HG02943 (cell line): ENCODE measurements at regions not wholly inside any gene's neighbourhood (a gene's known extent, or its start where the extent isn't known, plus 50 kb on each side); places are given as distances from the start of the nearest gene placed in this dataset.
"Not testable (repeated sequence)": the region's sequence is repeated elsewhere in the genome, so short reads cannot be mapped to it uniquely, and the experiment has no call there.

Experiments used
- ATAC-seq: cut with Tn5 transposase; IDR thresholded peaks from one replicate; pipeline ENCODE4 v1.9.1; 2021; ENCODE audit warnings: mild to moderate bottlenecking, low read depth, moderate library complexity; ENCODE audit not compliant: unreplicated experiment

DNA sequence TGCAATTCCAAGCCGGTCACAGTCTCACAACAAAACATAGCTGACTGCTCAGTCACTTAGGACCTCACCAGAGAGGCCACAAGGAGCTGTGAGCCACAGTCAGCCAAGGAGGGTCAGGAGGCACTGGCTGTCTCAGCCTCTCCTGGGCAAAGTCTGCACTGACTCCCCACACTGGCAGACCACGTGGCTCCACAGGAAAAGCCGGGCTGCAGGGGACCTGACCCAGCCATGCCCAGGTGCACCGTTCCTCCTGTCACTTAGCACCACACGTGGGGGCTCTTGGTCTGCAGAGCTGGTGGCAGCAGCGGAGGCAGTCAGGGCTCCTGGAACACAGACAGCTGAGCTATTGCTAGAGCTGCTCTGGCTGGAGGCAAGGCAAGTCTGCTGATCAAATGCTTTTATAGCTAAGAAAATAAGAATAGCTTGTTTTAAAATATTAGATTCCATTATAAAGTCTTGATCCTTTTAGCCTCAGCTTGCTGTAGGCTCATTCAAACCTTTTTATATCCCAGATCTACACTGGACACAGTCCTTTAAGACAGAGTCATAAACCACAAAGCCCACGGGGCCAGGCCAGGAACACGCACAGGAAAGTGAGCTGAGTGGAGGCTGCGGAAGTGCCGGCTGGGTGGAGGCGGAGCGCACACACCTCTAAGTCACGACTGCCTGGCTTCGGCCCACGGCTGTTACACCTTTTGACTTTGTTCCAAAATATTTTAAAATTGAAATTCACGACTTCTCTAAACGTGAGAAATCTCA lies 744.1 kb downstream of the UQCRFS1 start:
- ATAC-seq = no peak

DNA sequence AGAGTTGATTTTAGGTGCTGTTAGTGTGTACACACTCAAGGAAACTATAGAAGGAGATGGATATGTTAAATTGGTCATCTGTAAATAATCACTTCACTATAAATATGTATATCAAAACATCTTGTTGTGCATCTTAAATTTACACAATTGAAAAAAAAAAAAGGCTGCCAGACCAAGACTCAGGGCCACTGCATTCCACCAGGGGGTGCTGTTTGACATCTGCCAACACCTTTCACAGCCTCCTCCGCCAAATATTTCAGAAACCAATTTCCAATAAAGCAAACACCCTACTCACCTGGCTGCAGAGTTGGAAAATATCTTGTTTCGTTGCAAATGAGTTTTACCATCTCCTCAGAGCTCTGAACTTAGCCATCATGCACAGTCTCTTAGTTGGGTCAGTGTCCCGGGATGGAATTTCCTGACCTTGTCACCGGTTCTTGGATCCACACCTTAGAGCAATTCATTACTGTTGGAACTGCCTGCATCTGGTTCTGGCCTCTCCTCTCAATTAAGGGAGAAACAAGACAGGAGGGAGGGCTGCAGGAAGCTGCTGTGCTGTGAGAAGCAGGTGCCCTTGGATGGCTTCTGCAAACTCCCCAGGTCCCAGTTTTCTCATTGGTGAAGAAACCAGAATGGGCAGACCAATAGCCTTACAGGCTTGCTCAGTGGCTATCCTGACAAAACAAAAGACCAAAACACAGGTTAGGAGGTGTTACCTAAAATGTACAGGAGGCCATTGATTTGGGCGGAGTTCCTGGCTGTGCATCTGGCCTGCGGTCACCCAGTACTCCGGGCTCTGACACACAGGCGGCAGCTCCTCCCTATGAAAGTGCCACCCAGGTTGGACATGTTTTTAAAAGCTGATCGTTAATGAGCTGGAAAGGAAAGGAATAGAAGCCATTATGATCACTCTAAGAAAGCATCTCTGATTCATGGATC lies 746.6 kb downstream of the UQCRFS1 start:
- ATAC-seq = no peak

DNA sequence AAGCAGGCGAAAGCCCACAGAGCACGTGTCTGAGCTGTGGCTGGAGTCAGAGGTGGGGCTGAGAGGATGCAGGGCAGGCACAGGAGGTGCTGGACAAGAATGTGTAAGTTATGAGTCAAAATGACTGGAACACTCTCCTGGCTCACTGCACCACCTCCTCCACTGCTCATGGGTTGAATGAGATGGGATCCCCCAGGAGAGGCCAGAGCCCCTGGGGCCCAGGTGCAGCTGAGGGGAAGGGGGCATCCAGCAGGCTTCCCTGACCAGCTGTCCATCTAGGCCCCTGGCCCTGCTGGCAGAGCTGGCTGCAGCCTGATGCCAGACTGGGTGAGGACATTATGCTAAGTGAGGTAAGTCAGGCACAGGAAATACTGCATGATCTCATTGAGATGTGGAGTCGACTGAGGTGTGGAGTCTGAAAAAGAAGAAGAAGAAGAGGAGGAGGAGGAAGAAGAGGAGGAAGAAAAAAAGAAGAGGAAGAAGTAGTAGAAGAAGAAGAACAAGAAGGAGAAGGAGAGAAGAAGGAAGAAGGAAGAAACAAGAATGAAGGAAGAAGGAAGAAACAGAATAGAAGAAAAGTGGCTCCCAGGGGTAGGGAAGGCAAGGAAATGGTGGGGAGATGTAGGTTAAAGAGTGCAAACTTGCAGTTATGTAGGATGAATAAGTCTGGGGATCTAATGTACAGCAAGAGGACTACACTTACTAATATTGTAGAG lies 747.4 kb downstream of the UQCRFS1 start:
- ATAC-seq = no peak

DNA sequence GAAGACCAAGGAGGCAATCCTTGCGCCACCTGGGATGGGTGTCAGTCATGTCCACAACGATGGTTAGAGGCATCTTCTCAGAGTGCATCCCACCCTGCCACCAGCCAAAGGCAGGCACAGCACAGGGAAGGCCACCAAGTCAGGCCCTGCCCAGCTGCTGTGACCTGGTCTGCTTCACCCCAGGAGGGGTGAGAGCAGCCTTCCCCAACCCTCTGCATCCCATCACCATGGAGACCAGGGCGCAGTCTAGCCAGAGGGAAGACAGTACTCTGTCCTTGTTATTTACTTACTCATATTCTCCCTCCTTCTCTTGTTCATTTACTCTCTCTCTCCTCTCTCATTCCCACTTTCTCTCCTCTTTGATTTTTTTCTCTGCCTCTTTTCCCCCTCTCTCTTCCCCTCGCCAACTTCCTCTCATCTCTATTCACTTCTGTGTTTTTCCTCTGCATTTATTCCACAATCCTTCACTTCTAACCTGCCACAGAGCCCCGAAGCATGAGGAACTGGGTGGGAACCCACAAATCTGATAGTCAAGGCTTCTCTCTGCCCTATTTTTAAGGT lies 749.4 kb downstream of the UQCRFS1 start:
- ATAC-seq = no peak

DNA sequence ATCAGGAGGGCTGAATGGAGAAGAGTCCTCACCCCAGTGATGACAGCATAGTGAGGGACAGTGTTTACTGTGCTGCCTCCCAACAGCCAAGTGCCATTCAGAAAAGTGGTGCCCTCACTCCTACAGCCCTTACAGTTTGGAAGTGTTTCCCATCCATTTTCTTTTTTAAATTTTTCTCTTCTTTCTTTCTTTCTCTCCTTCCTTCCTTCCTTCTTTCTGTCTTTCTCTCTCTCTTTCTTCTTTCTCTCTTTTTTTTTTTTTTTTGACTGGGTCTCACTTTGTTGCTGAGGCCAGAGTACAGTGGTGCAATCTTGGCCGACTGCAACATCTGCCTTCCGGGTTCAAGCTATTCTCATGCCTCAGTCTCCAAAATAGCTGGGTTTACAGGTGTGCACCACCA lies 755.3 kb downstream of the UQCRFS1 start:
- no peak for ATAC-seq

DNA sequence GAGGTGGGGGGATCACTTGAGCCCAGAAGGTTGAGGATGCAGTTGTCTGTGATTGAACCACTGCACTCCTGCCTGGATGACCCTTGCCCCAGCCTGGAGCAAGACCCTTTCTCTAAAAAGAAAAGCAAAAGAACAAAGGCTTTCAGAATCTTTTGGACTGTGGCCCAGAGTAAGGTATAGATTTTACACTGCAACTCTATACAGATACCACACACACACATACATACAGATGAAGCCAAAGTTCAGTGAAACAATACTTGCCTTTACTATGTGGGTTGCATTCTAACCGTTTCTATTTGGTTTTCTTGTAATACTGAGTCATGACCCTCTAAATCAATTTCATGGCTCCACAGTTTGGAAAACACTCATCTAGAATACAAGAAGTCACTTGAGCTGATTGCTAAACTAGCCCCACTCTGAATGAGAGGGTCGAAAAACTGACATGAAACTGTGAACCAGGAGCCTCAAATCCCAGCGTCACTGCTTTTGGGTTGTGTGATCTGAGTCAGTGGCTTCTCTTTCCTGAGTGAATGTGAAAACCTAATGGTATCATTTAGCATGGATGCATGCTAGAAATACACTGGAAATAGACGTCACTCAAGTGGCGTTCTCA lies 756.1 kb downstream of the UQCRFS1 start:
- ATAC-seq = no peak

DNA sequence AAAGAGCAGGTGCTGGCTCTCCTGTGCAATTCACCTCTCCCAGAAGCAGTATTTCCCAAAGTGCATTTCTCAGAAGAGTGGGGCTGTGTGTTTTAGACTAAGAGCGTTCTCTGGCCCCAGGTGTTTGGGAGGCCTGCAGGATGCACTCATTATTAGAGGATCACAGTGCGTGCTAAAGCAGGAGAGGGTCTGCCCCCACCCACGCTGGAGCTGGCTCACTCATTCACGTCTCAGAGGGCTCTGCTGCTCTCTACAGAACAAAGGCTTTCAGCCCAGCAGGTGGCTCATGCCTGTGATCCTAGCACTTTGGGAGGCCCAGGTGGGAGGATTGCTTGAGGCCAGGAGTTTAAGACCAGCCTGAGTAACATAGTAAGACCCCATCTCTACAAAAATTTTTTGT lies 756.7 kb downstream of the UQCRFS1 start:
- no peak for ATAC-seq

DNA sequence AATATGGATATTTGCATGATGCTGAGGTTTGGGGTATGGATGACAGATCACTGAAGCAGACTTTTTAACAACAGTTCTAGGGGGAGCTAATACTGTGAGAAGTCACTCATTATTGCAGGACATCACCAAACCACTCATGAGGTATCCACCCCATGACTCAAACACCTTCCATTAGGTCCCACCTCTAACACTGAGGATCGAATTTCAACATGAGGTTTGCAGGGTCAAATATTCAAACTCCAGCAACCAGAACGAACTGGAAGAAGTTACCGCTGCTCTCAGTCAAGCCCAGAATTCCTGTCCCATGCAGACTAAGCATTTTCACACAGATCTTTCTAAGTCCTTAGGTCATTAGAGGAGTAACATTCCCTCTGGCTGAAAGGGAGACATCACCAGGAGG lies 758.9 kb downstream of the UQCRFS1 start:
- ATAC-seq = no peak

DNA sequence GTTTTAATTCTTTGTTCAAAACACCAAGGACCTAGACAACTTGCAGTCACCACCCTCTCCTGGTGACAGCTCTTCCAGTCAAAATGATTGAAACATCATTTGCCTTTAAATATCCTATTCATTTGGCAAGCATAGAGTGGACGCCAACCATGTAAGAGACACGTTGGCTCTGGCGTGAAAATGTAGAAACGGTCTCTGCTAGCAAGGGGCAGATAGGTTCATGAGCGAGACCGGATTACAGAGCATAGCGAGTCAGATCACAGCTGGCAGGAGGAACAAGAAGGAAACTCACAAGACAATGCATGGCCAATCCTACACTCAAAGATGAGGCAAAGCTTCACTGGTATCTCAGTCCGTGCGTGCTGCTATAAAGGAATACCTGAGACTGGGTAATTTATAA lies 759.5 kb downstream of the UQCRFS1 start:
- ATAC-seq = no peak

DNA sequence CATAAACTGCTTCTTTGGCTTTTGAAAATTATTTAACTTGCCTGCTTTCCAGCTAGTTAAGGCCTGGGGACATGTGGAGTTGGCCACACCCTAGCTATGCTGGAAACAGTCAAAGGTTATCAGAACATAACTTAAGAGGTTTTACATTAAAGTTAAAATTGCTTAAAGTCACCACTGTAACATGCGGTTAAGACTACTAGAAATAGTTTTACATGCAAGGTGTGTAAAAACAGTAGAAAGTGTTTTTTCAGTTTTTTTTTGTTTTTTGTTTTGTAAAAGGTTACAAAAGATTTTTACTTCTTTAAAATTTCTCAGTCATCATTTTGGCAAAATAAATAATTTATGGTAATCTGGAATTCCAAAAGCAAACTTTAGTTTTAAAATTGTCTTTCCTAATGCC lies 763.1 kb downstream of the UQCRFS1 start:
- ATAC-seq = no peak

DNA sequence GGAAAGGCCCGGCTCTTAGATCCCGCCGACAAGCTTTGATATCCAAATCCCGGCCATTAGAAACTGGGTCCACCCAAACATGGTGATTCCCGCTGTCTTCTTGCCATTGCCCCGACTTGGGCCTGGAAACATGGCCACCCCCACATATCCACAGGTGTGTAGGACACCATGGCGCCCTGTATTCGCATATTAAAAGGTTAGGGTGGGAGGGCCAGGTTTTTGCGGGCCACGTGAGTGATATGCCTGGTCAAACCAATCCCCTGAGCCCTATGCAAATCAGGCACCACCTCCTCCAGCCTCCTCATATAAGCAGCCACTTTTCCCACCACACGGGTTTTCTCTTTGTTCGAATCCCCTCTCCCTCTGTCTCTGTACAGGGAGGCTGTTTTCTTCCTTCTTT lies 766.4 kb downstream of the UQCRFS1 start:
- ATAC-seq = no peak

DNA sequence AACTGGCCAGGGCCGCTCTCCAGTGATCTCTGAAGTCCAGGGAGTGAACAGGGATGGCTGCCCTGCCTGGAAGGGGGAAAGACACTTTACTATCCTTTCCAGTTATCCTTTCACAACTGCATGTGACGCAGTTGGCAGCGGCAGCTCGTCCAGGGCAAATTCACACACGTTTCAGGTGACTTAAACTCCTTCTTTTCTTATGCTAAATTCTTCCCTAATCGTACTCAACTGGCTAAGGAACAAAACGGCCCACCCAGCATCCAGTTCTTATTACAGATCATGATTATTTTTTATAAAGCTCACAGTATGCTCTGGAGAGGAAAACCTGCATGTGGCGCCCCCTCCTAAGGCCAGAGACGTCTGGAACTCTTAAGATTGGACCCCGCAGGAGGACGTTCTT lies 767.1 kb downstream of the UQCRFS1 start:
- no peak for ATAC-seq

DNA sequence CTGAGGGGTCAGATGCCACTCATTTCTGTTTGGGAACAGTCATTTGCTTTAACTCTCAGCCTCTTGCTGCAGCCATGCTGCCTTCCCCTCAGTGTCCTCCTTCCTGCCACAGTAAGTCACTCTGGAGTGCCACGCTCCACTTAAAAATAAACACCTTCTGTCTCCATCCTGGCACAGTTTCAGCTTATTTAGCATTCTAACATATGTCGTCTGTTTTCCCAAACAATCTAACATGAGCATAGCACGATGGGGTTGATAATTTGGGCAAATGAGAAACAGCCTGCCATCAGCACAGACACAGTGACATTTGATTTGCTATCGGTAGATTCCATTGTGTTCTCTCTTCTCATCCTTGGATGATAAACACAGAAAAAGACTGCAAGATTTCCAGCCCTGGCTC lies 768.6 kb downstream of the UQCRFS1 start:
- ATAC-seq = no peak

DNA sequence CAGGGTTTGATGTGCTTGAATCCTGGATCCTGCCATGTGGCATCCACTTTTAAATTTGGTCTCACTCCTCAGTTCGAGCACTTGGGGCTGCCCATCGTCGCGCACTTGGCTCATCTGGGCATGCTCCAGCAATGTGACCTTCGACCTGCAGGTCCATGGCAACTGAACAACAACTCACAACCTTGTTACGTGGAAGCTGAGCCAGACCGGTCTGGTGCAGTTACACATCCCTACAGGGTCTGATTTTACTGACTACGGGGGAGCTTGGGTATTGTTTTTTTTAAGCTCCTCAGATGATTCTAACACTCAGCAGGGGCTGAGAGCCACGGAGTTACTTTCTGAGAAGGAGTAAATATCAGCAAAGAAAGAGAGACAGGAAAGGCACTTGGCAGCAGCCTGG lies 769.6 kb downstream of the UQCRFS1 start:
- ATAC-seq = no peak

DNA sequence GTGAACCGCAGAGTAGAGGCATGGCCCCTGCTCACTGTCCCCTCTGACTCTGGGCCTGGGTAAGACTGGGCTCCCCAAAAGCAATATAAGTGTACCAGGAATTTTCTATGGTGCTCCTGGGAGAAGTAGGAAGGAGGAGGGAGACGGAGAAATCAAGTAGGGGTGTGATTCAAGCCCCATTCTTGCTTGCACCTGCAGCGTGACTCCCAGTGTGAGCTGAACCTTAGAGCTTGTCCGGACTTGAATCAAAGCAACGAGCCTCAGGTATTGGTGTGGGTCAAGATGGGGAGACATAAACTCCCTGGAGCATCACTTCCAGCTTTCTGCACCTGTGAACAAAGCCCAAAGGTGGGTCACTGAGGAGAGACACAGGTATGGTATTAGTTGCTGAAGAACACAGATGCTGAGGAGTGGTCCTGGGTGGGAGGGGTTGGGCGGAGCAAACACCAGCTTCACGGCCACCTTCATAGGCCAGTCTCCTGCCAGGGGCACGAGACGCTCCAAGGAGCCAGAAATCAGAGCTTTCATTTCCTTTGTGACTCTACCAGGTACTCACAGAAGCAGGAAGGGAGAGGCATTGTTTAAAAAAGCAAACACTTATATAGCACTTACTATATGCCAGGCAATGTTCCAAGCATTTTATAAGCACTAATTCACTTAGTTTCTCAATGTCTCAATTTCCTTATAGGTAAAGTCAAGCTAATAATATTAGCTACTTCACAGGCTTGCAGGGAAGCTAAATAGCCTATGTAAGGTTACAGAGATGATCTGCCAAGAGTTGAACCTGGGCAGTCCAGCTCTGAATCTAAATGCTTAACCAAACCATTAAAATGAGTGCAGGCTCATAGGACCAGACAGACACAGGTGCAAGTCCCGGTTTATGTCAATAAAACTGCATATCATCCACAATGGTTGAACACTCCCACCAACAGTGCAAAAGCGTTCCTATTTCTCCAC lies 775.3 kb downstream of the UQCRFS1 start:
- ATAC-seq = no peak

DNA sequence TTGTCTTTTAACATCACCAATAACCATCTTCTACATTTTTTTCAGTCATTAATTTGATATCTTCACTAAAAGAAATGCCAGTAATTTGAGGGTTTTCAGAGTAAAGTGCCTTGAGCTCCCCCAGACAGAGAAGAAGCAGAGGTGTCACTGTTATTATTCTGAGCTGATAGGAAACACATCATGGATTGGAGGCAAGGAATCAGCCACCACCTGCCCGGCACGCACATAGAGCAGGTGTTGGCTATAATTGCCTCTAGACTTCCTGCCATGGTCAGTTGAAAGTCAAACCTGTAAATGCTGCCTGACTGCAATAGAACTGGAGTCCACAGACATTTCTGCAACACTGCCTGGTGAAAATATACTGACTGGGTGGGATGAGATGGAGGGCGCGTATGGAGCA lies 776.6 kb downstream of the UQCRFS1 start:
- ATAC-seq = no peak

DNA sequence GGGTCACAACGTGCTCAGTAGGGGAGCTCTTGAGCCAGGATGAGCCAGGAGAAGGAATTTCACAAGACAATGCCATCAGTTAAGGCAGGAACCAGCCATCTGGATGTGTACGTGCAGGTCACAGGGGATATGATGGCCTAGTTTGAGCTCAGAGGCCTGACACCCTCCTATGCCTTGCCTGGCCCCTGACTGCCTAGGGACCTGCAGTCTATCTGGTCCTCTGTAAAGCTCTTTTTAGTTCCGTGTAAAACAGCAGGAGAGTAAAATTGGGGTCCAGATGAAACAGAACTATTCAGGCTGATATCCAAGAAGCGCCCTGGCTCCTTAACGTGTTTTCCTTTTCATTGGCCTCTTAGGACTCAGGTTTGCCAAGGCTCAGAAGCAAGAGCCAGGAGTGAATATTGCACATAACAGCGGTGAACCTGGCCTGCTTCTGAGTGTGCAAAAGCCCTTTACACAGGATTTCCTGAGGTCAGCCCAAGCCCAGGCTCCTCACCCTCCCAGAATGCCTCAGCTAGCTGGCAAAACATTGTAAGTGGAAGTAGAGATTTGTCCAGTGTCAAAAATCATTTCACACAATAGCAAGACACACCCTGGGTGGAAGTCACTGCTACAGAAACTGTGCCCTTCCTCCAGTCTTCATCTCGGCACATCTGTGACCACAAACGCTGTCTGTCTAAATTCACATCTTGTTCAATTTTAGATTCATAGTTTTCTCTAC lies 777.2 kb downstream of the UQCRFS1 start:
- no peak for ATAC-seq

DNA sequence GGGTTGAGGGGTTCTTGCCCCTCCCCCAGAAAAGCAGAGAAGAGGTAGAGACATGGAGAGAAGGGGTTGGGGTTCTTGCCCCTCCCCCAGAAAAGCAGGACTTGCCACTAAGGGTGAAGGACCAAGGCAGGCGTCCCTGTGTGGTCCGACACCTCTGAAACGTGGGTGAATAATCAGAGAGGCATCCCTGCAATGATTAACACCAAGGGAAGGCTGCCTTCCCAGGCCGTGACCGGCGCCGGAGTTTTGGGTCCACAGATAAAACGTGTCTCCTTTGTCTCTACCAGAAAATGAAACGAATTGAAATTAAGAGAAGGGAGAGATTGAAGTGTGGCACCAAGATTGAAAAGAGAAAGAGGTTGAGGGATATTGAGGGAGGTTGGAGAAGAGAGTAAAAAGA lies 778.2 kb downstream of the UQCRFS1 start:
- not testable (repeated sequence) for ATAC-seq

DNA sequence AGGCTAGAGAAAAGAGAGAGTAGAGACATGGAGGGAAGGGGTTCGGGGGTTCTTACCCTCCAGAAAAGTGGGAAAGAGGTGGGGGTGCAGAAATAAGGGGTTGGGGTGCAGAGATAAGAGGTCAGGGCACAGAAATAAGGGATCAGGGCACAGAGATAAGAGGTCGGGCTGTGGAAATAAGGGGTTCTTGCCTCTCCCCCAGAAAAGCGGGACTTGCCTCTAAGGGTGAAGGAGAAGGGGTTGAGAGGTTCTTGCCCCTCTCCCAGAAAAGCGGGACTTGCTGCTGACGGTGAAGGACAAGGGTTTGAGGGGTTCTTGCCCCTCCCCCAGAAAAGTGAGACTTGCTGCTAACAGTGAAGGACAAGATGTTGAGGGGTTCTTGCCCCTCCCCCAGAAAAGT lies 778.6 kb downstream of the UQCRFS1 start:
- not testable (repeated sequence) for ATAC-seq
